Head of caudate nucleus (tissue), 42 donors: ENCODE measurements at regions not wholly inside any gene's neighbourhood (a gene's known extent, or its start where the extent isn't known, plus 50 kb on each side); places are given as distances from the start of the nearest gene placed in this dataset.

Source experiments
- DNase-seq, 42 donors: peaks; one replicate each; pipeline versions ENCODE4 v3.0.0 to v3.0.0-alpha.2; 2020 to 2021; ENCODE audit warnings: mixed read lengths in 7 of 42
- intact Hi-C: fragments of 100-400 bp; cut with DNase I; formaldehyde crosslinking; loops from one replicate; pipeline ENCODE4 v1.15.0; 2022

DNA sequence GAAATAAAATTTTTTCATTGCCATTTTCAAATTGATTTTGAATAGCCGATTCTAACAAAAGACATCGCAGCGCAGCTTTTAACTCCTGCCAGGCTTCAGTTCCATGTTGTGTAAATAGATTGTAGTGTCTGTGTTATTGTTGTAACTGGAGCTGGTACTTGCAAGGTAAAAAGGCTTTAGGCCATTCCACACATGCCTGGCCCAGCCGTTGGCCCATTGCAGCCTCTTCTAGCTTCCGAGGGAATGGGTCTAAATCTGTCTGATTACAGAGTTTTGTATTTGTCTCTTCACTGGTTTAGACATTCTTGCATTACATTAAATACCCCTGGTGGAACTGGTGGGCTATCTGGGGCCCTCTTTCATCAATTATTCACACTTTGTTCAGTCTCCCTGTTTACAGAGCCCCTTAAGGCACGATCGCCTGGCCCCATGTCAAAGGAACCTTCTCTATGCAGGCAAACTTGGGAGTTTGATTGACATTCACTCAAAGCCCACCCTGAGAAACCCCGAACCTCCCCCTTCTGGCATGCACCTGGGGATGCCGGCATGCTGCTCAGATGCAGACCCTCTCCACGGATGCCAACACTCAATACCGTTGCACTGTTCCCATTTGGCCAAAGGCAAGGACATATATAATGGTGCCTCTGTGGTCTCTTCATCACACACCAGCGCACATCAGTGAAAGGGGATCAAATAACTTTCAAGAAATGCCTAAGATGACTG is 281.7 kb upstream of the IRX2 start:
- intact Hi-C loops, result no loop called here
- peak in 2 of 42 donors; percentile 19 to 21 for DNase-seq

DNA sequence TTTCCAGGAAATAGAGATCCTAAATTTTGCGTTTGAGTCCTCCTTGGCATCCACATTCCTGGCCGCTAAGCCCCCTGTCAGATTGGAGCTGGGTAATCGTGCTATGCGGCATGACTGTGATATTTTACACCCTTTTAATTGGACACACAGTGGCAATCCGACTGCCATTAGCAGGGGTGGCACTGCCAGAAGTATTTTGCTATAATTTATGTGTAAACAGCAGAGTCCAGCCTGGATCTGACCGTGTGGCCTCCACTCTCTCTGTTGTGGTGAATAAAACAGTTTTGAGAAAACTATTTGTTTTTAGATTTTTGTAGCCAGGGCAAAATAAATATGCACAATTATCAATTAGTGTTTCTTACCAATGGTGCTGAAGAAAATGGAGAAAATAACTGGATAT is 281.0 kb upstream of the IRX2 start:
- DNase-seq, result no peak
- intact Hi-C loops, result no loop called here

DNA sequence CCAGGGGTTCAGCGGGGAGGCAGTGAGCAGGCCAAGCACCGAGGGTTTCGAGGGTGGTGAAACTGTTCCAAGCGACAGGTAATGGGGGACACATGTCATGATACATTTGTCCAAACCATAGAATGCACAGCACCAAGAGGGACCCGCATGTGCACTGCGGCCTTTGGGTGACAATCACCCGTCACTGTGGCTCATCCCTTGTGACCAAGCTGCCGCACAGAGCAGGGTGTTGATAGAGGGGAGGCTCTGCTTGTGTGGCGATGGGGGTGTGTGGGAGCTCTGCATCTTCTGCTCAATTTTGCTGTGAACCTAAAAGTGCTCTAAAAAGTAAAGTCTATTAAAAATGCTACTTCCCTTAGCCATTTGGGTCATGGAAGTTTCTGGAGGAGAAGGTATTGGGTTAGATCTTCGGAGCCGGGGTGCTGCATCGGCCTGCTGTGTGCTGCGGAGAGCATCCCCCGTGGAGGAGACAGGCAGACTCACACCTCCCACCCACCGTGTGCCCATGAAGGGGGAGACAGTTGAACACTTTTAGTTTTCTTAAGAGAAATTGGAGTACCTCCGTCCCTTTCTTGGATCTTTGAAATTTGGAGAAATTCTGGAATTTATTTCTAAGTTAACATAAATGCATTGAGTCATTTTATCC is 280.4 kb upstream of the IRX2 start:
- intact Hi-C loops, result no loop called here
- peak in 1 of 42 donors; percentile 20 for DNase-seq

DNA sequence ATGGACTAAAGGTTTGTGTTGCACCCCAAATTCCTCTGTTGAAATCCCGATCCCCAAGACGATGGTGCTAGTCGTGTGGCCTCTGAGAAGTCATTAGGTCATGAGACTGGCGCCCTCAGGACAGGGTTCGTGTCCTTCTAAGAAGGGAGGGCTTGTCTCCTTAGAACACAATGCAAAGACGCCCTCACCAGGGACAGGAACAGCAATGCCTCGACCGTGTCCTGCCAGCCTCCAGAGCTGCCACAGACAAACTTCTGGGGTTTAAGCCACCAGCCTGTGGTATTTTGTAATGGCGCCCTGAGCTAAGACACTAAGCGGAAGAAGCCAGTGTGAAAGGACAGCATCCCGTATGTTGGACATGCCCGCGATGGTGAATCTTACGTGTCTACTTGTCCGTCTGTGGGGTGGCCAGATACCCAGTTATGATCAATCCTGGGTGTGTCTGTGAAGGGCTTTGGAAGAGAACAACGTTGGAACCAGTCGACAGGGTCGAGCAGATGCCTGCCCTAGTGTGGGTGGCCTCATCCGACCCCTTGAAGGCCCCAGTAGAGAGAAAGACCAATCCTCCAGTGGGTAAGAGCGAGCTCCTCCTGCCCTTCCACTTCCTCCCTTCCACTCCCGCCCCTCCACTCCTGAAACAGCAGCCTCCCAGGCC is 279.2 kb upstream of the IRX2 start:
- intact Hi-C loops, result no loop called here
- DNase-seq, result peak in 1 of 42 donors; percentile 32

DNA sequence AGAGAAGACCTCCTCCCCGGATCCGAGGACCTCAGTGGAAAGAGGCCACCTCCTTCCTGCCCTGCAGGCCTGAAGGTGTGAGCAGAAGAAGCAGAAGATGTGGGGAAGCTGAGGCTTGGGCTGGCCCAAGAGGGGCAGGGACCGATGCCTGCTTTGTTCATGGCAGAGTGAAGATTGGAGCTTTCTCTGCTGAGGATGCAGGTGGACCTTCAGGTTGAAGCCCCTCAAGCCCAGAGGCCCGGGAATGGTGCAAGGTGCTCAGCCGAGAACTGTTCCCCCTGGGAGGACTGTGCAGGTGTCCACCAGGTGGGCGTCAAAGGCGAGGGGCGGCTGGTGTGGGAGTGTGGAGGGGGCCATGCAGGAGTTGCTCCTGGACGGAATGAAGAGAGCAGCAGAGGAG is 277.9 kb upstream of the IRX2 start:
- DNase-seq, result peak in 1 of 42 donors; percentile 36
- intact Hi-C loops, result no loop called here

DNA sequence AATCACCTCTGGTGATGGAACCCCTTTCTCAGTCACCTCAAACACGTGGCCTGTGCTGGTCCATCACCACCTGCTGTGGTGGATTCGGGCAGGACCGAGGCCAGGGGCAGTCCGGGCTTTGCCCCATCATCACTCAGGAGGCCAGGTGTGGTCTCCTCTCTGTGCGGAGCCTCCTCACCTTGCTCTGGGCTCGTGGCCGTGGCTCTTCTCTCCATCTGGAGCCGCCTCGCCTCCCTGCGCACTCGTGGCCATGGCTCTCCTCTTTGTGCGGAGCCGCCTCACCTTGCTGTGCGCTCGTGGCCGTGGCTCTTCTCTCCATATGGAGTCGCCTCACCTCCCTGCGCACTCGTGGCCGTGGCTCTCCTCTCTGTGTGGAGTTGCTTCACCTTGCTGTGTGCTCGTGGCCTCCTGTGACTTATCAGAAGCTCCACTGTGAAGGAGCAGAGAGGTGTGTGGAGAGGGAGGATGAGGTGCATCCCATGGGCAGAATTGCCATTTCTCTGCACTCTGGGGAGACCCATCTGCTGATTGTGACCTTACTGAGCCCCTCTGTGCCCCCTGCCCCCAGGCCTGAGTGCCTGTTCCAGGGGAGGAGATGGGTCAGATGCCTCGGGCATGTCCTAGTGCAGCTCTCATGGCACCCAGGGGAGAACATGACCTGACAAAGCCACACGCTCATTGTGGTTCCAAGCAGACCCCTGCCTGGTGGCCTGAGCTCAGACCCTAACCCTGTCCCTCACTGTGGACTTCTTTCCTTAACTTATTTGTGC is 276.6 kb upstream of the IRX2 start:
- DNase-seq, result peak in 2 of 42 donors; percentile 16 to 25
- intact Hi-C loops, result no loop called here

DNA sequence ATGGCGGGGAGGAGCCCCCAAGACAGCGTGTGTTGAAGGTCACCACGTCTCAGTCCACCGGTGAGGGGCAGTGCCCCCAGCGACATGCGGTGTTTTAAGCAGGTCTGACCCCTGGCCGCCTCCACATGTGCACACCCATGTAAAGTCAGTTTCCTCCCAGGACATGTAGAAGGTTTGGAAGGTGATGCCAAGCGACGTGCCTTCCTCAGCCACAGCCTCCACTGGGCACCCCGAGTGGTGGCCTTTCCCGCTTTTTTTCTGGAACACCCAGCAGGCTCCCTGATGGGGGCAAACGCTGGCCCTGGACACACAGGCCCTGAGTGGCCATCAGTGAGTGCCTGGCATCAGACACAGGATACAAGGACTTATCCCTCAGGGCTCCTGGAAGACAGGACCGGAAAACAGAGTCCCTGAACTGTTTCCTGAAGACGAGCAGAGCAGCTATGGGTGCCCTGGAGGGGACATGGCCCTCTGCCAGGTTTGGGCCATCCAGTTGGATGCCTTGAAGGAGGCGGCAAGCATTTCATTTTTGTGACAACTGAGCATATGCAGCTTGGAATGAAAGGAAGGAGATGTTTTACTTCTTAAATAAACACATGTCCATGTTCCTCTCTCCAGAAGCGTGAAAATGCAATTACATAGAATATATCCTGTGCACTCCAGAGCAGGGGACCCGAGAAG is 275.8 kb upstream of the IRX2 start:
- intact Hi-C loops, result no loop called here
- DNase-seq, result peak in 1 of 42 donors; percentile 31

DNA sequence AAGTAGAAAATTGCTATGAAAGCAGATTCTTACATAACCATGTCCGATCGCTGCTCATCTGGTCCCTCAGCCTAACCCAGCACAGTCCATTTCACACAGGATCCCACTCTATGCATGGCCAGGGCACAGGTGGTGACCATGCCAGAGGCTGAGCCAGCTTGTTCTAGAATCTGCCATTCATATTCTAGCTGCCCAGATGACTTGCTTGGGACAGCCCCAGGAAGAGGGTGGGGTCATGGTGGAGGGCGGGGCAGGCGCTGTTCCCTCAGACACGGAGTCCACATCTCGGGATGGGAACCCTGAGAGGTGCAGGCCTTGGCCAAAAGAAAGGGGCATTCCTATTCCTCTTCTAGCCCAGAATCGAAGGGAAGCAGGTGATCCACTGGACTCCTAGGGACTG is 275.2 kb upstream of the IRX2 start:
- intact Hi-C loops, result no loop called here
- DNase-seq, result no peak

DNA sequence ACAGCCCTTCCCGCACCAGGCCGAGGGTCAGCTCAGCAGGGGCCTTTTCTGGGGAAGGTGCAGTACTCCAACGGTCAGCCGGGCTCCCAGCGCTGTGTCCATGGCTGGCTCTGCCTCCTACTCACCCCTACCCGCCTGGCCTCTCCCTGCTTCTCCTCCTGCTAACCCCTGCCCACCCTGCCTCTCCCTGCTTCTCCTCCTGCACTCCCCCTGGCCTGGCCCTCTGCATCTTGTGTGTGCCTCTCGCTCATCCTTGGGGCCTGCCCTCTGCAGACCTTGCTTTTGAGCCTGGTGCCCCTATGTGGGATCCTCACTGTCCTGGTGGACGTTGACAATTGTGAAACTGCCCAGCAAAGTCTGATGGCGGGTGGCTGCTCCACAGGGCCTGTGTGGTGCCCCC is 274.6 kb upstream of the IRX2 start:
- DNase-seq, result peak in 1 of 42 donors; percentile 20
- intact Hi-C loops, result no loop called here

DNA sequence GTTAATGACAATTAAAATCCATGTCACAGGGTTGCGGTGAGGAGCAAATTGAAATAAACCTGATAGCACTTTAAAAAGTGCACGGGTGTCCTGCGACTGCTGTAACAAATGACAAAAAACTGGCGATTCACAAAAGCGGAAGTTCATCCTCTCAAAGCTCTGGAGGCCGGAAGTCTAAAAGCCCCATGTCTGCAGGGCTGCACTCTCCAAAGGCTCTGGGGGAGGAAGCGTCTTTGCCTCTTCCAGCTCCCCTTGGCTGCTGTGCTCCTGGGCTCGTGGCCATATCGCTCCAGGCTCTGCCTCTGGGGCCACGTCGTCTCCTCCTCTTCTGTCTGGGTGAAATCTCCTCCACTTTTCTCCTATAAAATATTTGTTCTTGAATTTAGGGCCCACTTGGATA is 273.9 kb upstream of the IRX2 start:
- intact Hi-C loops, result no loop called here
- peak in 1 of 42 donors; percentile 17 for DNase-seq

DNA sequence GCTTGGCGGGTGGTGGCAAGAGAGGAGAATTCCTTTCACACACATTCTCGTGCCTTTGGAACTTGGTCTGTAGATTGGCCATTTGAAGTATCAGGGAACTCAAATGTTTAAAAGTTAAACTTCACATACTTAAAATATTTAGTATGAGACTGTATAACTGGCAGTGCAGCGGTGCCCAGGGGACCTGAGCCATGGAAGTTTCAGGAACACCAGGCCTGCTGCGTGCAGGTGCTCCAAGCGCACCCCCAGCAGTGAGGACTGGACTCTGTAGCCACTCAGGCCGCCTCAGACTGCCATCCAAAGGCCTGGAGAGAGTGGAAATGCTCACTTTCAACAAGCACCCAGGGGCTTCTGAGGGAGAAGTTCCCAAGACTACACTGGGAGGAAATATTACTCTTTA is 273.5 kb upstream of the IRX2 start:
- intact Hi-C loops, result no loop called here
- DNase-seq, result peak in 1 of 42 donors; percentile 26

DNA sequence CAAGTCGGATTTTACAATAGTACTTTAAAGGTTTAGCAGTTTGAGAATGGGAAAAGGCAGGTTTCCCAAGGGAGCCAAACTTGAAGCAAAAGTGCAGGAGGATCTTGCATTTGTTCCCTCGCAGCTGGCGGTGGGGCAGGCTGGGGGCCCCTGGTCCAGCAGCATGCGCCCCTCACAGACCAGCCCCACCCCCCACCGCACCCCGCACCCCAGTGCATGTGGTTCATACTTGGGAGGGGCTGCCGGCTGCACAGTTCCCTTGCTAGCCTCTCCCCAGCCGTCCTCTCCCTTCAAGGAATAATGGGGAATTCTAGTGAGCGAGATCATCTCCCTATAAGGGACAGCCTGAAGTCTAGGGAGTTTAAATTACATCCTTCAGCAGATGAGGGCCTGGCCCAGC is 273.1 kb upstream of the IRX2 start:
- intact Hi-C loops, result no loop called here

DNA sequence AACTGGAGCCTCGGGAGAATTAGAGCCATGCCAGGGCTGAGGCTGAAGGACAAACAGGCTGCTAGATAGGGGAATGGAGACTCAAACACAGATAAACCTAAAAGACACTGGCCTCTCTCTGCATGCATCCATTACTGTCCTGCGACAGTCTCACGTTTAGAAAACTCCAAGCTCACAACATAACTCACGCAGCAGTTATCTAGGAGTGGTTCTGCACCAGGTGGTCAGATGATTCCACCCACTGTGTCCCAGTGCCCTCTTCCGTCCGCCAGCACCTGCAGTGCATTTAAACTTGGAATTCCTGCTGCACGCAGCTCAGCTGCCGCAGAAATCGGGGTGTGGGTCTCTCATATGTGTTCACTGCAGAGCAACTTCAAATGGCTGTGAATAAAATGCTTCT is 272.6 kb upstream of the IRX2 start:
- peak in 1 of 42 donors; percentile 18 for DNase-seq
- intact Hi-C loops, result no loop called here

More for the DNA sequence above, 273.1 kb upstream of the IRX2 start:
- no peak for DNase-seq

DNA sequence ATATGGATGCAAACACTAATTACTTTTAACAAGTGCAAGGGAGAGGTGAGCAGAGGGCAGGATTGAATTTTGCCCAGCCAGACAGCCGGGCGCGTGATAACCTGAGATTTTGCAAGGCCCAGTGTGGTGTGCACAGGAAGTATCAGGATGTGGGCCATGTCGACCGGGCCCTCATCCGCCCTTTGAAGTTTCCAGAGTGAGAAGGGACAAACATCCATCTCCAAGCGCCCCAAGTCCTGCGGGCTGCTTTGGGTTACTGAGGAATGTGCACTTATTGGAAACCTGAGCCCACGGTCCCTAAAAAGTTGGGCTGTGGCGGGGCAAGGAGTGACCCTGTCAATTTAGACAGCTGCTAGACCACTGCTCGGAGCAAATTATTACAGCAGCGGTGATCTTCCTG is 272.2 kb upstream of the IRX2 start:
- DNase-seq, result peak in 1 of 42 donors; percentile 19
- intact Hi-C loops, result no loop called here

DNA sequence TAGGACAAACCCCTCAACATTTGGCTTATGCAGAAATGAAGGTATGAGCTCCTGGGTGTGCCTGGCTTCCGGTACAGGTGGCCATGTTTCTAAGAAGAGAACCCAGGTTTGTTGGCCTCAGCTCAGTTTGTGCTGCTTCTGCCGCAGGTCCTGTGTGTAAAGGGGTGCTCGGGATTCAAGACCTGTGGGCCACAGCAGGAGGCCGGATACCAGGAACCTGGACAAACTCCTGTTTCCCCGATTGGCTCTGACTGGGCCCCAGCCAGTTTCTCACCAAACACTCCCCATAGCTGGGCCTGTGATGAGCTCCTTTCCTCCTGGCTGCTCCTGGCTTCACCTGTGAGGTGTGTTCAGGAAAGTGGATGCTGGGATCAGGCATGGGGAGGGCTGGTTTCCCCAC is 271.2 kb upstream of the IRX2 start:
- intact Hi-C loops, result no loop called here
- DNase-seq, result peak in 1 of 42 donors; percentile 31

DNA sequence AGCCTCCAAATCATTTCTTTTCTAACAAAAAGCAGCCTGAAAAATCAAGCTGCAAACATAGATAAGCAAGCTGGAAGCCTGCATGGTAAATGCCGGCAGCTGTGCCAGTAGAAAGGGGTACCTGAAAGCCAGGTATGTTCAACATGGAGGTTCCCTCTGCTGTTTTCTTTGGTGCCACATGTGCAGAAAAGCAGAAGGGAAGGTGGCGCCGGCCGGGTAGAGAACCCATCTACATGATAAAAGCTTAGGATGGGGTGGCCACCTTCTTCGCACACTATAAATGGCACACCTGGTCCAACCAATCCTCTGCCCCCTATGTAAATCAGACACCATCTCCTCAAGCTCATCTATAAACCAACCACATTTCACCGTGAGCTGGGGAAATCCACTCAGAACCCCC is 268.9 kb upstream of the IRX2 start:
- DNase-seq, result peak in 1 of 42 donors; percentile 29
- intact Hi-C loops, result no loop called here

DNA sequence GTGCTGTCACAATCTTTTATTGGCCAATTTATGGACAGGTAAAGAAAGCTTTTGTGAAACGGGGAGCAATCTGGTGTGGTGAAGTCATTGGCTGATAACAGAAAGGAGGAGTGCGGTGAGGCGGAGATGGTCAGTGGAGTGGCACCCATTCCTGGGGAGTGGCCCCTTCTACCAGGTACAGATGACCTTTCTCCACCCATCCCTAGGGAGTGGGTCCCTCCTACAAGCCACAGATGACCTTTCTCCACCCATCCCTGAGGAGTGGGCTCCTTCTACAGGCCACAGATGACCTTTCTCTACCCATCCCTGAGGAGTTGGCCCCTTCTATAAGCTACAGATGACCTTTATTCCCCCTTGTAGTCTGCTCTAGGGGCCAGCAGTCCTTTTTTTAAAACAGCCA is 267.6 kb upstream of the IRX2 start:
- intact Hi-C loops, result no loop called here
- DNase-seq, result no peak

DNA sequence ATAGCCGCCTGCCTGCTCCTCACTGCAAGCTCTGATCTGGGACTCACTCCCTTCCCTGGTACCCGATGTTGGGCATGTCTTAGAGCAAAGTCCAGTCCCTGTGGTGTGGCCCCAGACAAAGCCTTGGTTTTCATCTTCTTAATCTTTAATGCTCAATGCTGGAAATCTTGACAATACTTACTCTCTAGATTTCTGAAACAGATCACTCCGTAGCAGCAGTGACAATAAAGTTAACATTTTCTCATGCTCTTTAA is 260.2 kb upstream of the IRX2 start:
- DNase-seq, result no peak
- intact Hi-C loops, result no loop called here

DNA sequence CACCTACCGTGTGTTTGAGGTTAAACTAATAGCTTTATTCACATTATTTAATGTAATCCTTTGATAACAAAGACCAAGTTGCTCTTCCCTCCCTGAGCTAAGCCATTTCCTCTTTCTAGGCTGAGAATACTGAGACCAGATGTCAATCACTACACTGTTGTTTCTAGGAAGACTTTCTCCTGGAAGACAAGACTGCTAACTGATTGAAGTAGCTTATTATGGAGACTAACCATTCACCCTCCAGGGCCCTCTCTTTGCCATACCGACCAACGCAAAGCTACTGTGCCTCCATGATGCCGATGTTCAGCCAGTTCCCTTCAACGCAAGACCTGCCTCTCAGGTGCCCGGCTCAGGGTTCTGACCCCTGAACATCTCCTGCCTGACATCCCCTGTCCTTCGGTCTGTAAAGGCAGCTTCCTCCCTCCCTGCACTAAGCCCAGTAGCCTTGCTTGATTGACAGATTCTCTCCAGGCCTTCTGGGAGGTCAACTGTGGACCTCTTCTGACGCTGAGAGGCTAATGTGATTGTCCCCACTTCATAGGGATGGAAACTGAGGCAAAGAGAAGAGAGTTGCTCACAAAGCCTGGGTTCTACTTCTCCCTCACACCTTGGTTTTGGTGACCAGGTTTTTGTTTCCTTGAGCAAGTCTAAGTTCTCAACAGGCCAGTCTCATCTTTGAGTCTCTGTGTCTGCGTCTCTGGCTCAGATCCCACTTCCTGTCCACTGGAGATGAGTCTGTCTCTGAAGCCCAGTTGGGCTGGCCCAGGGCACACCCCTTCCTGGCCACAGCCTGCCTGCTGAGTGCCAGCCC is 259.7 kb upstream of the IRX2 start:
- intact Hi-C loops, result no loop called here

More for the DNA sequence above, 259.7 kb upstream of the IRX2 start:
- DNase-seq, result peak in 2 of 42 donors; percentile 7 to 24
